HG03045 (cell line): ENCODE measurements at regions not wholly inside any gene's neighbourhood (a gene's known extent, or its start where the extent isn't known, plus 50 kb on each side); places are given as distances from the start of the nearest gene placed in this dataset.

ENCODE experiments used
- ATAC-seq: cut with Tn5 transposase; IDR thresholded peaks from one replicate; pipeline ENCODE4 v1.9.1; 2021; ENCODE audit warnings: mild to moderate bottlenecking, moderate library complexity; ENCODE audit not compliant: unreplicated experiment

DNA sequence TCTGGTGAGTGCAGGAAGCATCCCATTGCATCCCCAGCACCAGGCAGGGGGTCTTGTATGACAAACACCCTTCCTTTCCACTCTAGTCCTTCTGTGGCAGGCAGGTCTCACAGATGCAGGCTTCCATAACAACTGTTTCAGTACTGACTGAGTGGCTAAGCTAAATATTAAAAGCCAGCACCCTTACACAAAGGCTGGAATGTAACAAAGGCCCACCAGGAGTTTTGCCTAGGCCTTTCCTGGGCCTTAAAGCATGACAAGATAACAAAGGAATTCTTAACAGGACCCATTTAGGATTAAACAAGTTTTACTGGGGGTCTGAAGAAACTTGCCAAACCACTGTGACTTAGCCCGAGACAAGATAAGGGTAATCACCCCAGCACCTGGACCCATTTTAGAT, 228.9 kb upstream of the RPL38 start:
- no peak for ATAC-seq

DNA sequence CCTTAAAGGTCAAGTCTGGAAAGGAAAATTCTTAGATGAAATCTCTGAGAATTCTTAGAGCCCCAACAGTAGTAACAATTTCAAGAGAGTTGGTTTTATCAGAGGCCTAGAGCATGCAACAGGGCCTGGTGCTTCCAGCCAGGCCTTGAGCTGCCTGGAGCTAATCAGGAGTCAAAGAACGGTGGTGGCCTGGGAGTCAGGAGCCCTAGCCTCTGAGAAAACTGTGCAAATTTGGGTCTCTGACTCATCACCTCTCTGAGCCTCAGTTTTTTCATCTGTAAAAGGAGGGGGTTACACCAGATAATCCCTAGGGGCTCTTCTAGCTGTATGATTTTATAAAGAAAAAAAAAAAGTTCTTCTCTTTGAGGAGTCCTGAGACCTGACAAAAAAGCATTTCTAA, 227.3 kb upstream of the RPL38 start:
- ATAC-seq = no peak

DNA sequence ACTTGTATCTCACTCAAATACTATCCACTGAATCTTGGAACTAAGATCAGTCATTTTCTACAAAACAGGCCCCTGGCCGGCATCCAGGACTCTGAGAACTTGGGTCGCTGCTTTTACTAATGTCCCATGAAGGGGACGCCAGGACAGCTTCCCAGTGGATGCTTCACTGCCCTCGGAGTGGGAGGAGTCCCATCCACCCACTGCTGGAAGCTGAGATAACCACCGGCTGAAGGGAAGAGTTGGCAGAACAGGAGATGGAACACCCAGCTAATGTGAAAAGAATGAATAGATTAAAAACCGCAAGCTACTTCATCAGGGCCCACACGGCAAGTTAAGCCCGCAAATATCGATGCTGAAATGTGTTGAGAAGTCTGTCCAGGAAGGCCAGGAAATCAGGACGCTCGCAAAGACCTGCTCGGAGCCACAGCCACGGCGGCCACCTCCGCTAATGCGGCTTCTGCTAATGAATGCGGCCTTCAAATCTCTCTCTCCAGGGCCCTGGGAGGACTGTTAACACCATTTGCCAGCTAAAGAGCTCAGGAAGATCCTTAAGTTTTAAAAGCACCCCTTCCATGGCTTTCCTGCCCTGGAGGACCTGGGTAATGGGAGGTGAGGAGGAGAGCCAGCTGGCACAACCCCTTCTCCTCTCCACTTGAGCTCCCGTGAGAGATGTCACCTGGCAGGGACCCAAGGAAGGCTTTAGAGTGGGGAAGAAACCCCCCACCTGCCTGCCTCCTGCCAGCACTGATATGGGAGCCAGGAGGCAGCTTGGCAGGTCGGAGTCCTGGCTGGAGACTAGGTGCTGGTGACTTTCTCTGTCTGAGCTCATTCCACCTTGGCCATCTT, 226.6 kb upstream of the RPL38 start:
- no peak for ATAC-seq

DNA sequence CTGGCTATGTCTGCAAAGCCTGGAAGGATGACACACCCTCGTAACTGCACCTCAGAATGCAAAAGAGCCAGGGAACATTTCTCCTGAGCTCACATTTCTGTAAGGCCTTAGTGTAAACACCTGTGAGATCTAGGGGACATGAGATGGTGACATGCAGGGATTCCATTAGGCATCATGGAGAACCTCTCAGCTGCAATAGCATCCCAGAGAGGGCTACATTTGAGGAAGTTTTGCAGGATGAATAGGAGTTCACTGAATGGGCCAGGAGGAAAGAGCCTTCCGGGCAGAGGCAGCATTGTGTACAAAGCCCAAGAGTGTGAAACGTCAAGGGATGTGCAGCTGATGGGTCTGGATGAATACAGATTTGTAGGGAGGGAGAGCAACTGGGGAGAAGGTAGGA, 223.0 kb upstream of the RPL38 start:
- ATAC-seq = no peak

DNA sequence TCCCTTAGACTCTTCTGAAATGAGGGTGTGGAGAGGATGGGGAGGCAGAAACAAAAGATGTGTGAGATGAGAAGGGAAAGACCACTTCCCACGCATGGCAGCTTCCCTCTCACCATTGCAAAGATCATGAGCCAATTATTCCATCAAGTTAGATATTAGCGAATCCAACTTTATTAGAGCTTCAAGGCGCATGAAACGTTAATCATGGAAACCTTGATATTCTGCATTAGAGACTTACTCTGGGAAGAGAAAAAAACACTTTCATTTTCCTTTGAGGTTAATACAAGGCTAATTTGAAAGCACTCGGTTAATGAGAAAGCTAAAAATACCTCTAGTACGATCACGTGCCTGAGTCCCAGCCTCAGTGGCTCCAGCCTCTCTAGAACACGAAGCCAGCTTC, 220.6 kb upstream of the RPL38 start:
- ATAC-seq = no peak

DNA sequence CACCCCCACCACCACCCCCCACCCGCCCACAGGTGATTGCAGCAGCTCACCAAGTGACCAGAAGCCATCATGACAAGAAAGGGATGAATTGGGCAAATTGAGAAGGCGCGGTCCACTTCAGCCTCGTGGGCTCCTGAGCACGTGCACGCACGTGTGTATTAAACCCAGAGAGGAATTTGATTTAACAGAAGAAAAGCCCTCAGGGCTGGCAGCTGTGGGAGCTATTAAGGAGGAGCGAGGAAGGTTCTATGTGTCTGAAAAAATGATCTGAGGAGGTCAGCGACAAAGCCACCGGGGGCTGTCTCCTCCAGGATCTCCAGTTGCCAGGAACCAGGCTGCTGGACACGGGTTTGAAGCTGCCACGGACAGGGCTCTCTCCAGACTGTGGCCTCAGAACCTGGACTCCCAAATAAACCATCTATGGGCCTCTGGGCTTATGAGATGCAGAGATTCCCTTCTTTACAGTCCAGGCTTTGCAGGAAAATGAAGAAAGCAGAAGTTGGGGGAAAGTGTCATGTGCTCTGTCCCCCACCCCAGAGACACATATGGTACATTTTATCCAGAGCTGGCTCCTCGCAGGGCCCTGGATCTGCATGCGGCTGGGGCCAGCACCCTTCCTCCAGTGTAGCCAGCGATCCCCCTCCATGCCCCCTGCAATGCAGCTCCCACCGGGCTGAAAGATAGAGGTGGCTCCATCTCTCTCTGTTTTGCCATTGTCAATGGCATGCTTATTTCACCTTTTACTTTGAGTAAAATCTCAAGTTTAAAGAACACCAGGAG, 219.7 kb upstream of the RPL38 start:
- ATAC-seq = no peak

DNA sequence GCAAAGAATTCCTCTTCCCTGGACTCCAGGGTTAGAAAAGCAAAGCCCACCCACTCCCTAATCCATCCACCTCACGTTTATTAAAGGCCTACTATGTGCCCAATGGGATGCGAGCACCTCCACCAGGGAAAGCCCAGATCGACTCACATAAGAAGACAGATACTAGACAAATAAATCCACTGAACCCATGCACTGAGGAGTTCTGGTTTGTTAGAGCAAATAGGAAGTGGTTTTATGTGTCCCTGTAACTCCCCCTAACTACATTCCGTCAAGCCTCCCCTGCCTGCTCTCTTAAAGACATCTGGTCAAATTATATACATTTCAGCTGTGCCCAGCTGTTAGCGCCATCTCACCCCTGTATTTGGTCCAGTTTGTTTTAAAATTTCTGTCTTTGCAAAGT, 218.5 kb upstream of the RPL38 start:
- ATAC-seq = no peak

DNA sequence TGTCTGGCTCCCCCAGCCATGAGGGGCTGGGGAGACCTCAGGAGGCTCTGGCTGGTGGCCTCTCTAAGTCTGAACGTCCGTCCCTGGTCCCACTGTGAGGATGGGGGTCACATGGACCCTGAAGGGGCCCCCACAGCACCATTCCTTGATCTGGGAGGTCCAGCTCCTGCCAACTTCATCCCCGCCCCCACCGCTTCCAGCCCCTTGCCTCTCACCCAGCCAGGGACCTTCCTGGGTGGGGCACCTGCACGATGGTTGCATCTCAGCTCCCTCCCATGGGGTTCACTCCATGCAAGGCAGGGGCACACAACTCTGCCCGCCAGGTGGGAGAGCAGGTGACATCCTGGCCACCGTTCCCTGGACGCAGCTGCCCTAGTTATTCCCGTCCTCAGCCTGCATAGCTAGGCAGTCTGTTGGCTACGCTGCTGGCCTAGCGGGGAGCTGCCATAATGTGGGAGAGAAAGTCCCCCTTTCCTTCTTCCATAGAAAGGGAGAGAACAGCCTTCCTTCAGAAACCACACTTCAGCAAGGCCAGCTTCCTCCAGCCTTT, 217.9 kb upstream of the RPL38 start:
- ATAC-seq = no peak

DNA sequence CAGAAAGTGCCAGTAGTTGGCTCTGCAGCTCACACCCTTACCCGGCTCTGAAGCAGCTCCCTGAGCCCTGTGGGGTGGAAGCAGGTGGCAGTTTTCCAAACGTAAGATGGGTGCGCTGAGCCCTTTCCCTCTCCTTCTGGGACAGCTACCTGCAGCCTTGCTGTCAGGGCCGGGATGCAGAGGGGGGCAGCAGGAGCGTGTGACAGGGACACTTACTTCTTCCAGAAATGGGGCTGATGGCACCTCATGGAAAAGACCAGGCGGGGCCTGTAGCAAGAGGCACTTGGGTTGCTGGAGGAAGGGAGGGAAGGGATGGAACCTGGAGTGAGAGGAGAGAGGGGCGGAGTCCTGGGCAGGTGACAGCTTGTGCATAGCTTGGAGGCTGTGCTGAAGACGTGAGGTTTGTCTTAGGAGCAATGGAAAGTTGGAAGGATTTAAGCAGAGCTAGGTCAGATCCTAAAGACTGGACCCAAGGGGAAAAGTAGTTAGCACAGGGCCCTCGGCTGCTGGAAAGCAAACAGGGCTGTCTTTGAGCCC, 216.8 kb upstream of the RPL38 start:
- no peak for ATAC-seq

DNA sequence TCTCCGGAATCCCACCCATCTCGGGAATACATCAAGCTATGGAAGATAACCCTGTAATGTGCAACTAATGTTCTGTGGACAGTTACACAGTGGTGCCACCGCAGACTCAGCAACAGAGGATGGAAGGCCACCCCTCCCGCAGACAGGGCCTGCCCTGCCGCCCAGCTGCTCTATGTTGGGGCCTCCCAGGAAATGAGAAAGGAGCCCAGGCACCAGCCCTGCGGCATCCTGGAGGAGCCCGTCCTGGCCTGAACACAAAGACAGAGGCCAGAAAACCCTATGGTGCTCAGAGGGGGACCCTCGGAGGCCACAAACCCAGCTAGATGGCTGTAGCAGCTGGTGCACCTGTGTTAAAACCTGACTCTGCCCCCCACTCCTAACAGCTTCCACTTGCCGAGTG, 216.1 kb upstream of the RPL38 start:
- no peak for ATAC-seq

DNA sequence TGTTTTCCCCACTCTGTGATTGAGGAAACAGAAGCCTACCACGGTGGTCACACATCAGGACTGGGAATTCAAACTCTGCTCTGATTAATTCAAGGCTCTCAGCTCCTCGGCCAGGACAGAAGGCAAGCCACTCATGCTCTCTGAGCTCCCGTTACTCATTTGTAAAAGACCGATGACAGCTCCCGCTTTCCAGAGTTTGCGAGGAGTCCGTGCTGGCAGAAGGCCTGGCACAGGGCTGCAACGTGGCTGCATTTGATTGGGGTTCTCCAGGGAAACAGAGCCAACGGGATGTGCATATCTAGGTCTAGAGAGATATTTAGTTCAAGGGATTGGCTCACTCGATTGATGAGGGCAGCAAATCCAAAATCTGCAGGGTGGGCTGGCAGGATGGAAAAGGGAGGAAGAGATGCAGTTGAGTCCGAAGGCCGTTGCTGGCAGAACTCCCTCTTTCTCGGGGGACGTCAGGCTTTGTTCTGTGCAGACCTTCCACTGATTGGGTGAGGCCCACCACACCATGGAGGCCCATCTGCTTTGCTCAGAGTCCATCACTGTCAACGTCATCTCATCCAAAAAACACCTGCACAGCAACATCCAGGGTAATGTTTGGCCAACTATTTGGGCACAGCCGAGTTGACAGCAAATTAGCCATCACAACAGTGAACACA, 215.5 kb upstream of the RPL38 start:
- no peak for ATAC-seq

DNA sequence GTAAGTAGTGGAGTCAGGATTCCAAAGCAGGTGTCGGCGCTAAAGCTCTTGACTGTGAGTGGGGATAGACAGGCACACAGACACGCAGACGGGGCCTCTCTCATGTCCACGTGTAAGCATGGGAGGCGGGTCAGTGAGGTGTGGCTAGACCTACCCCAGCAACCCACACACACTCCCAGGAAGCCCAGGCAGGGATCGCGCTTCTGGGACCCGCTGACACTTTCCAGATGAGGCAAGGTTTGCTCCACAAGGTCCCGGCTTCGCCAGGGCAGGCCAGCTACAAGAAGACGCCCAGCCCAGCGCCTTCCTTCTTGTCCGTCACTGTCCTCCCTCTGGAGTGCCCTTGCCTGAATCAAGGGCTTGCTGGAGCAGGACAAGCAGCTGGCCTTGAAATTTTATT, 213.8 kb upstream of the RPL38 start:
- ATAC-seq = no peak

DNA sequence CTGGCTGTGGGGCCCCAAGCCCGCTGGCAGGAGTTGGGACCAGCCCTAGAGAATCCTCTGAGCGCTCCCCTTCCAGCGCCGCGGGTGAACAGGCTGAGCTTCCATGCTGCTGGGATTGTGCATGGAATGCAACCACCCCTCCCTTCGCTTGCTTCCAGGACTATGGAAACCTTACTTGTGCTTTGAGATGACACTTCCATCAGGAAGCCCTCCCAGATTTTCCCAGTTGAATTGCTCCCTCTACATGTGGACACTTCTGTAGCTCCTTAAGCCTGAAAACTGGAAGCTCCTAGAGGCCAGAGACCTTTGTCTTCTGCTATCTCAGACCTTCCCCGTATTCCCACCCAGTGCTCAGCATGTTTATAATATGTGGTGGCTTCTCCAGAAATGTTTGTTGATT, 213.2 kb upstream of the RPL38 start:
- ATAC-seq = no peak

DNA sequence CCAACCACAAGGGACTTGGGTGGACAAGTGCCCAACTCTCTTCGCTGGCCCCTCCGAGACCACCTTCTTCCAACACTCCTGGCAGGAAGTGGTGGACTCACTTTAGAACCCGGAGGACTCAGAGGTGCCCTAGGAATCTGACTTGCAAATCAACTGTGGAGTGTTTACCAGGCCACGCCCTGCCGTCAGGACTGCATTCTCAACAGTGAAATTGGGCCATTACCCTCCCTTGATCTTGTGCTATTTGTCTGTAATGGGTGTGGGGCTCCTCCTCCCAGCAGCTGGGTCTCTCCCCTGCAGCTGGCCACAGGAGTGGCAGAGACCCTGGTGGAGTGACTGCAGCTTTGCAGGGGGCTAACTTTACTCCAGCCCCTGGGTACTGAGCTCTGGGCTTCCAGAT, 212.2 kb upstream of the RPL38 start:
- no peak for ATAC-seq

DNA sequence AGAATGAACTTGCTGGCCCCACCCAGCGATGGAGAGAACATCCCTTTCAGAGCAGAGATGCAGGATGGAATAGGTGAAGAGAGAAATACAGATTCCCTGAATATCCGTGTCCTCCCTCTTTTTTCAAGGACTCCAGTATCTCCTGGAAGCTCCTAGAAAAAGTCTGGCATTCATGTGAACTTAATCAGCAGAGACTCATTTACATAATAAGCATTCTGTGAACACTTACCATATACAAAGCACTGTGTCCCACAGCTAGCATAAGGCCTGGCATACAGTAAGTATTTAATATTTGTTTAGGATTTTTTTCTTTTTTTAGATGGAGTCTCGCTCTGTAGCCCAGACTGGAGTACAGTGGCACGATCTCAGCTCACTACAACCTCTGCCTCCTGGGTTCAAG, 208.5 kb upstream of the RPL38 start:
- ATAC-seq = no peak

DNA sequence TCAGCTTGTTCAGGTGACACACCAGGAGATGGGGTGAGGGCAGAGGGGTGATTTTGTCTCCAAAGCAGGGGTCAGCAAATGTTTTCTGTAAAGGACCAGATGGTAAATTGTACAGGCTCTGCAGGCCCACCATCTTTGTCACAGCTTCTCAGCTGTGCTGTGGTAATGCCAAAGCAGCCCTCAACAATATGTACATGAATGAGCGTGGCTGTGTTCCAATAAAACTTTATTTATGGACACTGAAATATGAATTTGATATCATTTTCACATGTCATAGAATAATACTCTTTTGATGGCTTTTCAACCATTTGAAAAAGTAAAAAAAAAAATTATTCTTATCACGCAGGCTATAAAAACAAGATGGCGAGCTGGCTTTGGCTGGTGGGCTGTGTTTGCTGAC, 206.4 kb upstream of the RPL38 start:
- ATAC-seq = no peak

DNA sequence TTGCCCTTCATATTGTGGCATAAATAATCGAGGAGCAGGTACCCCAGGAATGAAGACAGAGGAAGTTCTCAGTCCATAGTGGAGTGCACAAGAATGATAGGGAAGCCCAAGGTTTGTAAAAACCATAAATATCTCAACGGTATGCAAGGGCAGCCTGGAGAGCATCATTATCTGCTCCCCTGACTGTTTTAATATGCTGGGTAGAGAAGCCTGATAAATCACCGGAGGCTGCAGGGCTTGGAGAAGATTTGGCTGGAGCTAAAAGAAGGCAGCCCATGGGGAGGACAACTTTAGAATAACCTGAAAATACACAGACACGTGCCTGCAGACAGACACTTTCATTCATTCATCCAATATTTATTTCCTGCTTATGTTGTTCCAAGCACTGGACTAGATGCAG, 205.2 kb upstream of the RPL38 start:
- ATAC-seq = no peak

DNA sequence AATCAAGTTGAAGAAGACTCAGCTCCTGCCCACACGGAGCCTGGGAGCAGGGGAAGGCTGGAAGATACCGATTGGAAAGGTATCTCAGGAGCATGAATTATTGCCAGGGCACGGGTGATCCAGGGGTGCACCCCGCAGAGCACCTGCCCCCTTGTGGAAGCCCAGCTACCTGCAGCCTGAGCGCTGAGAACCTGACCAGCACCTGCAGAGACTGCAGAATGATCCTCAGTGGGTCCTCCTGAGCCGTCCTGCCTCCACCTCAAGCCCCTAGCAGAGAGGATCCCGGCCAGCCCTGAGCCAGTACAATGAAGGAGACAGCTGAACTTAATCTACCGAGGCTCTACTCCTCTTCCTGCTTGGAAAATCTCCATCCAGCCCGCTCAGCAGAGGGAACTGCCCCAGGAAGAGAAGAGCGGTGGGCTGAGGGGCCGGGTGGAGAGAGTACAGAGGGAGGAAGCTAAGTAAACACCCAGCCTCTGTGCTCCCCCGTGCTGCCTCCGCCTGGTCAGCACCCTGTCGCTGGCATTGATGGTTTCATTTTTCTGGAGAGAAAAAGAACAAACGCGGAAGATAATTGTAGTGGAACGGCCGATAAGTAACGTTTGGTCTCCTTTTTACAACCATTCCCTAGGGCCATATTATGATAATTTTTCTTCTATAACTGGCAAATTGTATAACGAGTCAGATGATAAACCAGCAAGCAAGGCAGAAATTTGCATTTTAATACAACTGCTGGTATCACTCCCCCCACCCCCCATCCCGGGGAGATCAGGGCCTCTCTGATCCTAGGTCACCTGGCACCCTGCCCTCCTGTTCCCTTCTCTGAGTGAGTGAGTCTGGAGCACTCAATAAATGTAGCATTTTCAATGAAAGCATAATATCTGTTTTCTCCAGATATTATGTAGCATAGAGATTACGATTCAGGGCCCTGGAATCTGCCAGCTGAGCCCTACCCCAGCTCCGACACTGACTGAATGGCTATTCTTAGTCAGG, 204.5 kb upstream of the RPL38 start:
- ATAC-seq = peak; percentile 50

DNA sequence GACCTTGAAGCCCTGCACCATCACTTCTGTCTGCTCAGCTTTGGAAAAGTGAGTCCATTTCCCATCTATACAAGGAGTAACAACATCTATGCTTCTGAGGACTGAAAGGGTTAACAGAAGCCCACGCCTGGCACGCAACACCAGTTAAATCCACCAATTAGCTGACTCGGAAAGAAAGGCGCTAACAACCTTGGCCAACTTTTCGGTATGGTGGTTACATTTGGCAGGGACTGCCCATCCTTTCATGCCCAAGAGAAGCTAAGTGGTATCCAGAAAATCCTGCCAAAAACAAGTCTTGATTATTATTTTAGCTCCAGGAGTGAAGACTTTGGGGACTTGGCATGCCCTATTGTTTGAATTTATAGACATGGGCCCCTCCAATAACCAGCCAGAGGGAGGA, 202.3 kb upstream of the RPL38 start:
- no peak for ATAC-seq

DNA sequence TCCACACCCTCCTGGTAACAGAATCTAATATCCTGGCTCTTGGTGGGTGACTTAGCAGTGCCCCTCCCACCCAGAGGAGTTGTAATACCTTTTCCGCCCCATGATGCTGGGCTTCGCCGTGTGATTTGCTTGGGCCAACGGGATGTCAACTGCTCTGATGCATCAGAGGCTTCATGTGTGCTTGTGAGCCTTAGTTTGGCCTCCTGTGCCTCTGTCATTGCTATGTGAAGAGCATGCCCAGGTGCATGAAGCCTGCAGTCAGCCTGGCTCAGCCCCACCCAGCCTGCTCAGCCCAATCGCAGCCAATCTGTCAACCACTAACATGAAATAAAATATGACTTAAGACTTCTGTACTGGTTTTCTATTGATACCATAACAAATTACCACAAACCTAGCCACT, 201.2 kb upstream of the RPL38 start:
- ATAC-seq = no peak
